Activated CD8-positive, alpha-beta memory T cell treated with anti-CD3 and anti-CD28 coated beads, Interleukin-2, amount 50 U/mL, for 24 hours (primary cell): ENCODE measurements at regions not wholly inside any gene's neighbourhood (a gene's known extent, or its start where the extent isn't known, plus 50 kb on each side); places are given as distances from the start of the nearest gene placed in this dataset.

Source experiments
- DNase-seq: peaks from one replicate; pipeline ENCODE4 v3.0.0-alpha.2; 2020; ENCODE audit errors: extremely low read depth

GRCh38 chr6:139931747-139932146, 557.3 kb upstream of the CITED2 start:
- no peak for DNase-seq

DNA sequence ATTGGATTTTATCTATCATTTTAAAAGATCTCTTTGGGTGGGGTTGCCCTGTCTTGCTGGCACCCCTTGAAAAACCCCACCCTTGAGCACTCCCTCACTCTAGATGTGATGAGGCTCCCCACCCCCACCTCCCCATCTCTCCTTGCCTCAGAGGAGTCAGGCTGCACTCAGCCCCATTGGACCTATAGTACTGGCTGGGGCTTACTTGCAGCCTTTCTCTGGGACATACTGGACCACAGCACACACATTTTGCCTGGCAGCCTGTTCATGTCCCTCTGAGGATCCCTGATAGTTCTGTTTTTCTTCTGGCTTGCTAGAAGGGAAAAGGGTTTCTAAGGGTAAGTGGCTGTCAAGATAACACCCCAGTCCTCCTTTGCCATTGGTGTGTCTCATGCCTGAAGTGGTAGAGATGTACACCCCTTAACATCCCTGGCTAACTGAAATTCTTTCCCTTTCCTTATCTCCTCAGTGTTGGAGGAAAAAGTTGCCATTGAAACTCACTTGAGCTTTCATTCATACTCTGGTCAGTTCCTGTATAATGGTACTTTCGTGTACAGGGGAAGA, 553.4 kb upstream of the CITED2 start:
- no peak for DNase-seq

GRCh38 chr6:139927236-139927635, 552.8 kb upstream of the CITED2 start:
- DNase-seq: no peak

DNA sequence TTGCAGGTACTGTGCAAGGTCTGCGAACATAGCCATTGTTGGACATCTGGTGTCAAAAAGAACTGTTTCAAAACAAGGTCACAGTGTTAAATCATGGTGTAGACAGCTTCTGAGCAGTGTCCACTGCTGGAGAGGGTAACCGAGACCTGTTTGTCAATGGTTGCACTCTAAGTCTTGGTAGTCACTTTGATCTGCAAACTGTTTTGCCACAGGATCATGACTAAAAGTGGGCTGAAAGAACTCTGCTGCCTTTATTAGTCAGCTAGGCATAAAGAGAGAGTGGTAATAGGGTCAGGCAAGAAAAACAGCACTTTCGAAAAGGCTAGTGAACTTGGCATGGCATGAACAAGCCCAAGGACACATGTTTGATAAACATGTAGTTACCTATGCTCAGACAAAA, 552.3 kb upstream of the CITED2 start:
- DNase-seq: no peak

GRCh38 chr6:139925894-139926641, 551.6 kb upstream of the CITED2 start:
- DNase-seq: no peak

- no peak for DNase-seq
These were observed 549.6 kb upstream of the CITED2 start for GRCh38 chr6:139923964-139924475.

- no peak for DNase-seq
These were observed 547.8 kb upstream of the CITED2 start for GRCh38 chr6:139922236-139922635.

GRCh38 chr6:139920776-139921100, 546.3 kb upstream of the CITED2 start:
- DNase-seq: no peak

- DNase-seq: no peak
These were observed 545.8 kb upstream of the CITED2 start for GRCh38 chr6:139920027-139920775.

DNA sequence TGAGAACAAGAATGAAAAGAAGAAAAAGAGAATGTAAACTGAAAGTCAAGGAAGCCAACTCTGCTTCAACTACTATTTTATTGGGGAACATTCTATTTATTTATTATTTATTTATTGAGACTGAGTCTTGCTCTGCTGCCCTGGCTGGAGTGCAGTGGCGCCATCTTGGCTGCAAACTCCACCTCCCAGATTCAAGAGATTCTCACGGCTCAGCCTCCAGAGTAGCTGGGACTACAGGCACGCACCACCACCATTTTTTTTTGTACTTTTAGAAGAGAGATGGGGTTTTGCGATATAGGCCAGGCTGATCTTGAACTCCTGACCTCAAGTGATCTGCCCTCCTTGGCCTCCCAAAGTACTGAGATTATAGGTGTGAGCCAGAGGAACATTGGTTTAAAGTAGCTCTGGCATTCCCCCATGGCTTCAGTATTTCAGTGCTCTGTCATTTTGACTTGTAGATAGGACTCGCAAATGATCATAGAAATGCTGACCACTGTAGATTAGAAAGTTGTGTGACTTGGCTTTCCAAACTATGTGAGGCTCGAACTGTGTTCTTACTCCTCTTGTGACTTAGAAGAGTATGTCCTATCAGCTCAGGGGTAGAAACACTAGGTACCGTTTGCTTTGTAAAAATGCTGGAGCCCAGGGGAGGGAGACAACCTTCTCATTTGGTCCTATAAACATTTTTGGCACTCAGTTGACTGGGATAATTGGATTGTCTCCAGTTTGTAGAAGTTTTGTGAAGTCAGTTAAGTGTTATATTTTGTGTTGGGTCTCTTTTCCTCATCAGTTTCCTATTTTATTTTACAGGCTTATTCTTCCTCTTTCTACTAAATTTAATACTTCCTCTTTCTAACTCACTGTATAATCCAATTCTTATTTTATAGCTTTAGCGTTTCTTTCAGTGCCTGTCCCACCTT, 544.9 kb upstream of the CITED2 start:
- no peak for DNase-seq

- no peak for DNase-seq
These were observed 543.6 kb upstream of the CITED2 start for GRCh38 chr6:139917951-139918630.

GRCh38 chr6:139914910-139915309, 540.5 kb upstream of the CITED2 start:
- no peak for DNase-seq

DNA sequence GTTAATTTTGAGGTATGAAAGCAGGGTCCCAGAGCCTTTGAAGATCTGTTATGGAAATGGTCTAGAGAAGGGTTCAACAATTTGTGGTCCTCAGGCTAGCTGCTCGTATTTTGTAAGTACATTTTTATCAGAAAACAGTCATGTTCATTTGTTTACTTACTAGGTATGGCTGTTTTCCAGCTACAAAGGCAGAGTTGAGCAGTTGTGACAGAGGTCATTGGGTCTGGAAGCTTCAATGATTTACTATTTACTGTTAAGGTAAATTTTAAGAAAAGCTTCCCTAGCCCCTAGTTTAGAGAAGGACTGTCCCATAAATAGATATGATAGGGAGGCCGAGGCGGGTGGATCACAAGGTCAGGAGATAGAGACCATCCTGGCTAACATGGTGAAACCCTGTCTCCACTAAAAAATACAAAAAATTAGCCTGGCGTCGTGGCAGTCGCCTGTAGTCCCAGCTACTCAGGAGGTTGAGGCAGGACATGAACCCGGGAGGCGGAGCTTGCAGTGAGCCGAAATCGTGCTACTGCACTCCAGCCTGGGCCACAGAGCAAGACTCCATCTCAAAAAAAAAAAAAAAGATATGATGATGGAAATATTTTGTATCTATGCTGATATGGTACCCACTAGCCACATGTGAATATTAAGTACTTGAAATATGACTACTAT, 538.4 kb upstream of the CITED2 start:
- DNase-seq: no peak

DNA sequence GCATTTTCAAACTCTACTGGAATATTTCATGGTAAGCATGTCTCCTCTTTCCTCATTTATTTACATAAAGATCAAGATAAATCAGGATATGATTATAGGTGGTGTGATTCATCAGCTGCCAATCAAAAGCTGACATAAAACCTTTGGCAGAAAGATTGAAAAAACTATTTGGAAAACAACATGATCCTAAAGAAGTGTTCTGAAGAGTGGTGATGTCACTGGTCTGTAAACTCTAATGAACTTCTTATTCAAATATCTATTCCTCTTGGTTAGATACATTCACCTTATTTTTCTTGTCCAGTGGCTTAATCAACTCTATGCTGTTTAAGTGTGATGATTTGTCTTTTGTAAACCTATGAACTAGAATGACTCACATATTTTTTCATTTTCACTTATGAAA, 535.5 kb upstream of the CITED2 start:
- no peak for DNase-seq

DNA sequence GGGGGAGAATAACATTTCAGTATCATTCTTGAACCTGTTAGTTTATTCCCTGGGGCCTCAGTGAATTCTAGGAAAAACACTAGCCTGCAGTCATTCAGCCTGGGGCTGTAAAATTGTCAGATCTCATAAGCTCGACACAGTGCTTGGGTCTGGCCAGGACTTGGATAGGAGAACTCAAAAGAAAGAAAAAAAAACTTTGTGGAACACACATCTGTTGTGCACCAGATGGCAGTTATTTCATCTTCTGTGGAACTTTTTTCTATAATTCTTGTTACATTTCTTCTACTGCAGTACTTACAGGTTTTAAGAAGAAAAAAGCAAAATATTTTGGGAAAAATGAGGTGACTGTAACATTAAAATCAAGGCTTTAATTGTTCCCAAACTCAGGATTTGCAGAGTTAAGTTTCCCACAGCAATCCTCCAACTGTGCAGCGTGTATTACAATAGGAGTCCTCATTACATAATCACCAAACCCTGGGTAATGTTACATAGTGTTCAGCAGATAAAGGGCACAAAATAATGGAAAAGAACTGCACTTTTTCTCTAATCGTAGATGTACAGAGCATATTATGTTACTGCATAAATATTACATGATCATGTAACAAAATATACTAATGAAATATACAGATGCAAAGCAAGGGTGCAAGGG, 531.1 kb upstream of the CITED2 start:
- no peak for DNase-seq

GRCh38 chr6:139904568-139904967, 530.1 kb upstream of the CITED2 start:
- DNase-seq: no peak

- DNase-seq: no peak
These were observed 529.7 kb upstream of the CITED2 start for GRCh38 chr6:139904158-139904533.

DNA sequence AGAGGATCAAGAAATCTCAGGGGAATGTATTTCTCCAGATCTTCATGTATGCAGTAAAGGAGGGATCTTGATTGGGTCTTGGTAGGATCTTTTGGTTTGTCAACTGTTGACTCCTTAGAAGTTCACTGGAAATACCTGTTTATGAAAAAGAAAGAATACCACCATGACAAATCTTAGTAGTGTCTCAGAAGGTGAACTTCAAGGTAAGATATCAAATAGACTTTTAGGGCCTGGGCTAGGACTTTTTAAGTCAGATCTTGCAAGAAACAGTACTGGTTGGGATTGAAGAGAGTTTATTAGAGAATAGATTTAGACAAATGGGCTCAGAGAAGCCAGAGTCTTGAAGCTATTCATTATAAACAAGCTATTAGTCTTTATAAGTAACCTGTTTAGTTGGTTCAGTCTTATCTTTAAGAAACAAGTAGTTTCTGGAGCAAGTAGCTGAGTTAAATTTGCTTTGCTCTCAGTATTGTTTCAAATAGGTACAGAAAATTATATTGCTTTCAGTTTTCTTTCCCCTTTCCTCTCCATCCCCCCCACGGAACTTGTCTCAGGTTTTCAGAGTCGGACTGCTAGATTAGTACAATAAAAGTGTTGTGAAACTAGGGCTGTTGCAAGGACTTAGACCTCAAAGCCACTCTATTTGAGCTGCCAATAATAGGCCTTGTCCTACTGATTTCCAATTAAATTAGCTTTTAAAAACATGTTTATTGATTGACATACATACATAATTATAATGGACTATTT, 529.1 kb upstream of the CITED2 start:
- DNase-seq: no peak

GRCh38 chr6:139895205-139895793, 520.9 kb upstream of the CITED2 start:
- DNase-seq: no peak
